ENCODE measurements at regions not wholly inside any gene's neighbourhood (a gene's known extent, or its start where the extent isn't known, plus 50 kb on each side); places are given as distances from the start of the nearest gene placed in this dataset.

- DNase-seq (ENCODE audit: low read depth in 2 of 2) = no peak
Observed at GRCh38 chr2:220120041-220120440, 492.6 kb downstream of the SLC4A3 start.

DNA sequence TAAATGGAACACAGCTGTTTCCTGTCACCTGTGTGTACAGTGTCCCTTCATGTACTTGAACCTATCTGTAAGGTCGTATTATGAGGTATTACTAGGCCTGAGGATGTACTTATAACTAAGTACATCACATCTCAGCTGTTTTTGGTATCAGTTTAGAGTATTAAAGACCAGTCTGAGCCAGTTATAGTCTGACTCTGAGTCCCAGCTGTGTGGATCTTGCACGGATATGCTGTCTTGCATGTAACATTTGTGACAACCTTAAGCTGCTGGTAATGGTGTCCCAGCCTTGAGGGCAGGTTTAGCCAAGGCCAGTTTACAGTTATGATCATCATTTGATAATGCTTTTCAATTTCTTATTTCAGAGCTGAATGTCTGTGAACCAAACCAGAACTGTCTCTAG lies 496.3 kb downstream of the SLC4A3 start:
- DNase-seq (ENCODE audit: low read depth in 2 of 2) = no peak

- DNase-seq (ENCODE audit: low read depth in 2 of 2) = no peak
Observed at GRCh38 chr2:220125551-220125950, 498.1 kb downstream of the SLC4A3 start.

DNA sequence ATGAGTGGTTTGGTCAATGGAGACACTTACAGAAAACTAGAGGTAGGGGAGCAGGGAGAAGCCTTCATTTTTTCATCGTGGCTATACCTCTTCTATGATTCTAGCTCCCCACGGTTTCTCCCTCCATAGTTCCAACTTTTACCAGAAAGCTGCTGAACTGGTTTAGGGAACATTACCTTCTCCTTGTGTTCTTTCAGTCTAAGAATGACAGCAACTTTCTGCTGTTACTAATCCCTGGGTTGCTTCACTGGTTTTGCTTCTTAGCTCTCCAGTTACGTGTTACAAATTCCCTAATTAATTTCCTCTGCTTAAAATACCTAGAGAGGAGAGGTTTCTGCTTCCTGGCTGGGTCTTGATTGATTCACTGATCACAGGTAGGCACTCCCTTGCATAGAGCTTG lies 499.9 kb downstream of the SLC4A3 start:
- DNase-seq (ENCODE audit: low read depth in 2 of 2) = no peak

DNA sequence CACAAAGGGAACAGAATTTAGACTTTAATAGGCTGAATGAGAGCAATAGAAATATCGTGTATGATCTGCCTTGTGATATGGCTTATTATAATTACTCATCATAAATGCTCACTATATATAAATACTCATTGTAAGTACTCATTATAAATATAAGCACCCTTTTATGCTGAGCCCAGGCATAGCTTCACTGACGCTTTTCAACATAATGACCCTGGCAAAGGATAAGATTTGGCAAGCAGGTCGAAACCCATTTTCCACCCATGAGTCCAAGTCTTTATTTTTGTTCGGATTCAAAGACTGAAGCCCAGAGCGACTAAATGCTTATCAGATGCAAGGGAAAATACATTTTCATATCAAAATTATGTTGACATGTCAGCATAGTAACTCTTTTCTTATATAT lies 500.4 kb downstream of the SLC4A3 start:
- DNase-seq (ENCODE audit: low read depth in 2 of 2) = no peak

DNA sequence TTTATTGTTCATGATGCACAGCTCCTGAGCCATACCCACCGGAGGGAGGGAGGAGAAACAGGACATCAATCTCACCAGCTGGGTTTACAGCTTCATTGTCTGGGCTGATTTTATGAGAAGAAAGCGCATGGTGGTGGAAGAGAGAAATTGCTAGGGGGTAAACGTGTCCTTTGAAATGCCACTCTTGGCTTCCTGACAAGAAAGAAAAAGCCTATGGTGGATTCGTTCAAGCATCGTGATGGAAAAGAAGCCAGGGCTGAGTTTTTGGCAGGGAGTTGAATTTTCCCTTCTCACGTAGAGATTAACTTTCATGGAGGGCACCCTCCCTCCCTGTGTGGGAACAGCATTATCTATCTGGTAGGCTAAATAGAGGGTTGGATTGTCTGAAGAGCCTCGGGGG lies 502.0 kb downstream of the SLC4A3 start:
- no peak for DNase-seq (ENCODE audit: low read depth in 2 of 2)

- DNase-seq (ENCODE audit: low read depth in 2 of 2) = no peak
Observed at GRCh38 chr2:220134756-220135534, 507.5 kb downstream of the SLC4A3 start.

DNA sequence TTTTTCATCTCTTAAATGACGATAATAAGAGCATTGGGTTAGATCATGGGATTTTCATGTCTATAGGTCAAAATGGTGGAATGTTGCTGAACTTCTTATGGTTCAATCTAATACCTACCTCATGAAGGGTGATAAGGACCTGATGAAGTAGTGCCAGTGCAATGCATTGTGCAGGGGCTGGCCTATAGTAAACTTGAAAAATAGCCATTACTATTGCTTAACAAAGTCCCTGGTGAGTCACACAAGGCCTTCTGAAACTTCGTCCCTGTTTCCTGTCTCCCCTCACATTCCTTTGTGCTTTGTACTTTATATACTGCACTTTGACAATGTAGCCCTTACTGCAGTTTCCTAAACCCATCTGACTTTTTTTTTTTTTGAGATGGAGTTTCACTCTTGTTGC lies 515.9 kb downstream of the SLC4A3 start:
- DNase-seq (ENCODE audit: low read depth in 2 of 2) = no peak

DNA sequence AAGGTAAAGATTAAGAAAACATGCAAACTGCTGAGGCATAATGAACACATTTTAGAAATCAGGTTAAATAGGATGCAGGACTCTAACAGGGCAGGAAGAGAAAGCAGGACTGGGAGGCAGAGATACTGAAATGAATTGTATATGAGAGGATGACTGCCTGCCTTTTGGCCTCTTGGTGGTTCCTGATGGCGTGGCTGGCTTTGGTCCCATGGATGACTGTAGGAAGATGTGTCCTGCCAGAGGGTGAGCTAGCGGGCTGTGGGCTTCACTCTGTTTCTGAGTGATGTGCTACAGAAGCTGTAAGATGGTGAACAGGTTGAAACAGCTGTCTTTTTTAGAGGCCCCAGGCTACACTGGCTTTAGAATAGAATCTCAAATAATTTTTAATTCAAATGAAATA lies 517.0 kb downstream of the SLC4A3 start:
- DNase-seq (ENCODE audit: low read depth in 2 of 2) = no peak

DNA sequence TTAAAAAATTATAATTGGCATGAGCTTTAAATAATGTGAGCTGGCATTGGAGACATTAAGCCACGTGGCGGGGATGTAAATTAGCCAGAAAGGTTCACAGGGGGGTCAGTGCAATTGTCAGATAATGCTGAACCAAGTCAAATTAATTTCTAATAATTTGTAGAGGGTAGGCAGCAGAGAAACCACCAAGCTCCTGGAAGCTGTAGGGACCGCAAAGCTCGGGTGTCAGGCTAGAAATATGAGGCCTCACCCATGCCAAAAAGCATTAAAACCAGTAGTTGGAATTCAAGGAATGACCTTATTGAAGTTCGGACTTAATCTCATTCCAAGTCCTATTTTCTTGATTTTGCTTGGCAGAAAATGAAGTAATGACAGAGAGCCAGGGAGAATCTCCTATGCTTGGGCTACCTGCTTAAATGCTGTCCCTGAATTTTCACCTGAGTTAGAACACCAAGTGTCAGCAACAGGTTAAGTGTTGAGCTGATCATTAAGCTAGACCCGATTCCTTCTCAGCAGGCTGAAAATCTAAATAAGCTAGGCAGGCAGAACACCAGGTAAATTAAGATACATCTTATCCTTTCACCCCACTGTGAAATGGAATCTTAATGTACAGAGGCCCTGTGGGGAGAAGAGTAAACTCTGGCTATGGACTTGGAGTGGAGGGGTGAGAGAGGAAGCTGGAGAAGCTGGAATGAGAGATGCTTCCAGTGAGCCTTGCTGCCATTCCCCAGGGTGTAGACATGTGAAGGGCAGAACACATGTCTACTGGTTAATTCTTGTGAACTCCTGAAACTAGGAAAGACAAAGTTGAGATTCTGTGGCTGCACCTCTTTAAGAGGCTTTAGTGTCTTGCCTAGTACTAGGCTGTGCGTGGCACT lies 520.0 kb downstream of the SLC4A3 start:
- no peak for DNase-seq (ENCODE audit: low read depth in 2 of 2)

- no peak for DNase-seq (ENCODE audit: low read depth in 2 of 2)
Observed at GRCh38 chr2:220148471-220149248, 521.2 kb downstream of the SLC4A3 start.

DNA sequence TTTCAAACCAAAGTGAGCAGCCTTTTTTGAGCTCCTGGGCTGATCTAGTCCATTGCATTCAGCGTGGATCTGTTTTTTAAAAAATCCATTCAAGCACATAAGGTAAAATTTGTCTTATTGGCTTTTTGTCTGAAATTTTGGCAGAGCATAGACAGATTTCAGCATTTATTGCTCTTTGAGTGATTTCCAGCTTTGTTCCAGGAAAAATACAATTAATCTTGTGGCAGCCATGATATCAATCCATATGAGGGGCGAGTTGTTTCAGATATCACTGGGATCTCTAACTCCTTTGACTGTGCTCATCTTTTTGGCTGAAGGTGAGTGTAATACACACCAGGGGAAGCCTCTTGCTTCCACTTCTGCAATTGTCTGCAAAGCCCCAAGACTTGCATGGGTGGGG lies 523.9 kb downstream of the SLC4A3 start:
- no peak for DNase-seq (ENCODE audit: low read depth in 2 of 2)

- DNase-seq (ENCODE audit: low read depth in 2 of 2) = no peak
Observed at GRCh38 chr2:220152281-220152935, 525.0 kb downstream of the SLC4A3 start.

- DNase-seq (ENCODE audit: low read depth in 2 of 2) = no peak
Observed at GRCh38 chr2:220153118-220153517, 525.7 kb downstream of the SLC4A3 start.

DNA sequence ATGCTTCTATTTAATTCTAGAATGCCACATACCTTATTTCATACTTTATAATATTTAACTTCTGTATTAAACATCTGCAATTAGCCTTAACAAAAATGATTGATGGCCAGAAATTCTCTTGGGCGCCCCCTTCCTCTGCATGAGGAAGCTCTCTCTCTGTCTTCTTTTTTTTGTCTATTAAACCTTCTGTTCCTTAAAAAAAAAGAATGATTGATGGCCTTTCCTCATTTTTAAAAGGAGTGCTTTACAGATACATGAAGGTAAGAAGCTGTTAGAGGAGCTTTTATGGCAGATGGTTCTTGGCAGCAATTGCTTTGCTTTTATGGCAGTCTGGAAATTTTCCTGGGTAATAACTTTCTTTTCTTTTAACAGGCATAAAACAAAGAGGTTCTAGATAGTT lies 526.9 kb downstream of the SLC4A3 start:
- no peak for DNase-seq (ENCODE audit: low read depth in 2 of 2)

DNA sequence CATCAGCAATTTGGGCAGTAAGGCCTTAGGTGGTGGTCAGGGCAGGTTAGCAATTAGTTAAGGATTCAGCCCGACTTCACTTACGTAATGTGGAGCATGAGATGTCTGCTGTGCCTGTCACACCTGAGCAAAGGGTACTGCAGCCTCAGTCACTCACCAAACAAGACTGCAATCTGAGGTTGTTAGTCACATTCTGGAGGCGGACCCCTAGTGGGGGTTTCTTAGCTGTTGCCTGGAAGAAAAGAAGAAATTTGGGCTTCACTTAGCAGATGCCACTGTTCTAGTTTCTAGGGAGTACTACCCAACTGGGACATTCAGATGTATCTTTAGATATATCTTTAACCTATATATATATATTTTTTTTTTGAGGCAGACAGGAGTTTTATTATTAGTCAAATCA lies 529.9 kb downstream of the SLC4A3 start:
- DNase-seq (ENCODE audit: low read depth in 2 of 2) = no peak

GRCh38 chr2:220159738-220160137 lies 532.3 kb downstream of the SLC4A3 start:
- DNase-seq (ENCODE audit: low read depth in 2 of 2) = no peak

DNA sequence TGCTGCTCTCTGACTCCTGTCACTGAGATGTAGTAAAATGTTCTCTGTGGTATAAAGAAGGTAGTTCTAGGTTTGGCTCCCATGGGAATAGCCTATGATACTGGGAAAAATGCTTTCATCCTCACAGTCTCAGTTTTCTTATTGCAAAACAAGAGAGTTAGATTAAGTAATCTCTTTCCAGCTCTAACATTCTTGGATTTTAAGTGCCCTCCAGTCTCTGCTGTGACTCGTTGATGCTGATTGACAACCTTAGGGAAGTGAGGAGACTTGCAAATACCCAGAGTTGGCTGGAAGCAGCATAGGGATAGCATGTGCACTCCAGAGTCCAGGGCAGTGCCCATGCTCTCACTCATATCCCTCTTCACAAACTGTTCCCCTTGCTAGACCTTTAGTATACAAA lies 534.9 kb downstream of the SLC4A3 start:
- DNase-seq (ENCODE audit: low read depth in 2 of 2) = no peak

GRCh38 chr2:220163486-220163885 lies 536.1 kb downstream of the SLC4A3 start:
- DNase-seq (ENCODE audit: low read depth in 2 of 2) = no peak

- no peak for DNase-seq (ENCODE audit: low read depth in 2 of 2)
Observed at GRCh38 chr2:220165401-220165800, 538.0 kb downstream of the SLC4A3 start.

DNA sequence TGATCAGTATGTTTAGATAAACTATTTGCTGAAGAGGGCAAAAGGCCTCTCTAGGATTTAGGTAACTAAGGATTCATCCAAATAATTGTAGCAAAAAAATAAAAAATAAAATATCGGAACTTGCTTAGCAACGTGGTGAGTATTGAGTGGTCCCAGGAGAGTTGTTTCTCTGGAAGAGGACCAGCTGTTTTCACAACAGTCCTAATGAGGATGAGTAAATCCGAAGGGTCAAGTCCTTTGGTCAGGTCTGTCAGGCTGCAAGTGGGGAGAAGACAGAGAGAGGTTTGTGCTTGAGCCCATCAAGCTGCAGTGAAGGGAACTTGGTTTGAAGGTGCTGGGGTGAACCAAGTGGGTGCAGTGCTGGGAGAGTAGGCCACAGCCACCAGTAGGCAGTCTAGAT lies 539.2 kb downstream of the SLC4A3 start:
- DNase-seq (ENCODE audit: low read depth in 2 of 2) = no peak

DNA sequence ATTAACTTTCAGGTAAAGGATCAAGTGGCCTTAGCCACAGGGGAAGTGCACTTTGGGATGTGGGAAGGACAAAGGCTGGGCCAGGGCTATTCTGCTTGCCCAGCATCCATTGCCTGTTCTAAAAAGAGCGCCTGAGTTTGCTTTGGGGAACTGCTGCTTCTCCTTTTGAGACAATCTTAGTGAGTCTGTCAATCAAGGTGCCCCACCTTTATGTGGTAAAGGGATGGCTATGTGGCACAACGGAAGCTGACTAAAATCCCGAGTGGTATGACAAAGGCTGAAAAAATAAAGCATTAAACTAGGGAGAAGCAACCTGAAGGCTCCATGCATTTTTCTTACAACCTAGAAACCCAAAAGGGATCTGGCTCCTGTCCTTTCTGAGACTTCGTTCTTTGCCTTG lies 540.5 kb downstream of the SLC4A3 start:
- no peak for DNase-seq (ENCODE audit: low read depth in 2 of 2)

Data from activated CD4-positive, alpha-beta T cell treated with anti-CD3 and anti-CD28 coated beads for 24 hours (primary cell).